GM19455 (cell line): ENCODE measurements at regions not wholly inside any gene's neighbourhood (a gene's known extent, or its start where the extent isn't known, plus 50 kb on each side); places are given as distances from the start of the nearest gene placed in this dataset.
"Not testable (repeated sequence)": the region's sequence is repeated elsewhere in the genome, so short reads cannot be mapped to it uniquely, and the experiment has no call there.

ENCODE experiments used
- ATAC-seq: cut with Tn5 transposase; IDR thresholded peaks from one replicate; pipeline ENCODE4 v1.9.1; 2021; ENCODE audit not compliant: unreplicated experiment

- no peak for ATAC-seq
Observed at GRCh38 chr2:234203135-234203984, 152.9 kb downstream of the SPP2 start.

- ATAC-seq = no peak
Observed at GRCh38 chr2:234202601-234203000, 152.1 kb downstream of the SPP2 start.

GRCh38 chr2:234199996-234200395, 149.5 kb downstream of the SPP2 start:
- no peak for ATAC-seq

- no peak for ATAC-seq
Observed at GRCh38 chr2:234198976-234199375, 148.5 kb downstream of the SPP2 start.

GRCh38 chr2:234195516-234195915, 145.0 kb downstream of the SPP2 start:
- ATAC-seq = no peak

- no peak for ATAC-seq
Observed at GRCh38 chr2:234193977-234194563, 143.6 kb downstream of the SPP2 start.

GRCh38 chr2:234191819-234192407, 141.4 kb downstream of the SPP2 start:
- ATAC-seq = no peak

GRCh38 chr2:234189786-234190300, 139.3 kb downstream of the SPP2 start:
- ATAC-seq = no peak

- no peak for ATAC-seq
Observed at GRCh38 chr2:234189230-234189629, 138.7 kb downstream of the SPP2 start.

GRCh38 chr2:234187646-234188174, 137.2 kb downstream of the SPP2 start:
- no peak for ATAC-seq

GRCh38 chr2:234181121-234181520, 130.6 kb downstream of the SPP2 start:
- no peak for ATAC-seq

- ATAC-seq = no peak
Observed at GRCh38 chr2:234179031-234179363, 128.5 kb downstream of the SPP2 start.

- no peak for ATAC-seq
Observed at GRCh38 chr2:234178330-234179030, 128.0 kb downstream of the SPP2 start.

GRCh38 chr2:234175649-234176048, 125.1 kb downstream of the SPP2 start:
- ATAC-seq = no peak

- no peak for ATAC-seq
Observed at GRCh38 chr2:234174742-234175141, 124.2 kb downstream of the SPP2 start.

GRCh38 chr2:234172532-234172931, 122.0 kb downstream of the SPP2 start:
- ATAC-seq = no peak

GRCh38 chr2:234172066-234172465, 121.6 kb downstream of the SPP2 start:
- no peak for ATAC-seq

GRCh38 chr2:234171666-234172065, 121.2 kb downstream of the SPP2 start:
- ATAC-seq = no peak

GRCh38 chr2:234169674-234170073, 119.2 kb downstream of the SPP2 start:
- ATAC-seq = no peak

- not testable (repeated sequence) for ATAC-seq
Observed at GRCh38 chr2:234168605-234169570, 118.4 kb downstream of the SPP2 start.
